Activated B cell treated with CpG ODN at 0.5 μM for 24 hours (primary cell): ENCODE measurements at regions not wholly inside any gene's neighbourhood (a gene's known extent, or its start where the extent isn't known, plus 50 kb on each side); places are given as distances from the start of the nearest gene placed in this dataset.

ENCODE experiments used
- ATAC-seq: fragments of 200-7000 bp; cut with Tn5 transposase; one replicate; pipeline ENCODE4 v1.10.0; 2021; ENCODE audit warnings: low read depth, mild to moderate bottlenecking, moderate library complexity
- CTCF ChIA-PET: fragments of 350-600 bp; sonication (Branson Sonifier 250); formaldehyde crosslinking; loops from one replicate; lab custom pipeline; 2021; ENCODE audit warnings: antibody characterized with exemption; lab: Charles Lee
- POLR2A ChIA-PET: fragments of 350-600 bp; sonication (Branson Sonifier 250); formaldehyde crosslinking; loops from one replicate; lab custom pipeline; 2021; ENCODE audit warnings: antibody characterized with exemption; lab: Charles Lee
- DNase-seq: peaks from one replicate; pipeline ENCODE4 v3.0.0; 2022
- H3K27ac Mint-ChIP-seq: one replicate; pipeline ENCODE4 v1.8.0; 2020; ENCODE audit warnings: mixed read lengths
- H3K27me3 Mint-ChIP-seq: one replicate; pipeline ENCODE4 v1.8.0; 2021; ENCODE audit warnings: mixed read lengths
- H3K36me3 Mint-ChIP-seq: one replicate; pipeline ENCODE4 v1.8.0; 2021; ENCODE audit warnings: low read depth, mixed read lengths
- H3K4me1 Mint-ChIP-seq: one replicate; pipeline ENCODE4 v1.8.0; 2021; ENCODE audit warnings: mixed read lengths
- H3K4me3 Mint-ChIP-seq: one replicate; pipeline ENCODE4 v1.8.0; 2020; ENCODE audit warnings: mild to moderate bottlenecking, mixed read lengths
- H3K9me3 Mint-ChIP-seq: one replicate; pipeline ENCODE4 v1.8.0; 2020; ENCODE audit warnings: mixed read lengths
- intact Hi-C: fragments of 100-400 bp; cut with micrococcal nuclease; formaldehyde crosslinking; loops from one replicate; pipeline ENCODE4 v1.15.1; 2024
- TF ChIP-seq, protein P1 (sequence below): fragments of 200-600 bp; IDR thresholded peaks from one replicate; pipeline ENCODE4 v1.8.0; 2022; ENCODE audit warnings: antibody characterized with exemption, mild to moderate bottlenecking

DNA sequence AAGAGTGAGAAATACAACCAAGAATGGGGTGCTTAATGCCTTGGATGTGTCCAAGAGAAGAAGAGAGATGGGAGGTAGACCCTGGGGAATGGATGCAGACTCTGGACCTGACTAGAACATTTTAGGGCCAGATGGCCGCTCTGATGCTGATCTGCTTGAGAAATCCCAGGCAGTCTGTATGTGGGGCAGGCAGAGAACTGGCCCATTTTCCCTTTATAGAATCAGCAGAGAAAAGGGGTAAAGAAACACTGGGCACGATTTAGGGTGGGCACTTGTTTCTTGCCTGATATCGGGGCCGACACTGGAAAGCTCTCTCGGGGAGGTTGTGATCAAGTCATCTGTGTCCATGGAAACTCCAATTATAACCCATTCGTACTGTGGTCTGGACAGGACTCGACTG is 118.5 kb upstream of the FSTL4 start:
- CTCF ChIA-PET: no interaction called here
- Mint-ChIP-seq H3K9me3 (peaks cover 6% of the 10 kb centered on the region), H3K27me3 (peaks cover 7% of the 10 kb centered on the region), H3K27ac (no peak overlapping the region), H3K36me3 (no peaks in the 10 kb centered on the region), H3K4me1 (no peaks in the 10 kb centered on the region), H3K4me3 (no peak overlapping the region)
- TF ChIP-seq, protein P1, sequence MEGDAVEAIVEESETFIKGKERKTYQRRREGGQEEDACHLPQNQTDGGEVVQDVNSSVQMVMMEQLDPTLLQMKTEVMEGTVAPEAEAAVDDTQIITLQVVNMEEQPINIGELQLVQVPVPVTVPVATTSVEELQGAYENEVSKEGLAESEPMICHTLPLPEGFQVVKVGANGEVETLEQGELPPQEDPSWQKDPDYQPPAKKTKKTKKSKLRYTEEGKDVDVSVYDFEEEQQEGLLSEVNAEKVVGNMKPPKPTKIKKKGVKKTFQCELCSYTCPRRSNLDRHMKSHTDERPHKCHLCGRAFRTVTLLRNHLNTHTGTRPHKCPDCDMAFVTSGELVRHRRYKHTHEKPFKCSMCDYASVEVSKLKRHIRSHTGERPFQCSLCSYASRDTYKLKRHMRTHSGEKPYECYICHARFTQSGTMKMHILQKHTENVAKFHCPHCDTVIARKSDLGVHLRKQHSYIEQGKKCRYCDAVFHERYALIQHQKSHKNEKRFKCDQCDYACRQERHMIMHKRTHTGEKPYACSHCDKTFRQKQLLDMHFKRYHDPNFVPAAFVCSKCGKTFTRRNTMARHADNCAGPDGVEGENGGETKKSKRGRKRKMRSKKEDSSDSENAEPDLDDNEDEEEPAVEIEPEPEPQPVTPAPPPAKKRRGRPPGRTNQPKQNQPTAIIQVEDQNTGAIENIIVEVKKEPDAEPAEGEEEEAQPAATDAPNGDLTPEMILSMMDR: no peak
- DNase-seq (no peak), ATAC-seq (no peak)
- intact Hi-C loops: no loop called here
- POLR2A ChIA-PET: no interaction called here

DNA sequence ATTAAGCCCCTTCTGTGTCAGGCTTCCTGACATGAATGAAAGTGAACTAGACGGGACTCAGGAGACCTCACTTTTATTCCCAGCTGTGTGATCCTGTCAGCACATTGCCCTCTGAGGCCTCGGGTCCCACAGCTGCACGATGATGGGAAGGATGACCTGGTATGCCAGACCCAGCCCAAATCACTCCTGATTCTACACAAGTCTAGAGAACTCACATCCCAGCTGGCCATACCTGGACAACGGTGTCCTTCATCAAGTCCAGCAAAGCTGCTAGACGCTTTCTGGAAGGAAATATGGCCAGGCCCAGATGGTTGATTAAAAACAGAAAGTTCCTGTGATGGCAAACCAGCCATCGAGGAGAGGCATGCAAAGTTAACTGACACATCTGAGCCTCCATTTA is 118.0 kb upstream of the FSTL4 start:
- ChIA-PET CTCF (no interaction called here), POLR2A (no interaction called here)
- no peaks in the 10 kb centered on the region for H3K36me3 Mint-ChIP-seq
- TF ChIP-seq, protein P1: no peak
- no peaks in the 10 kb centered on the region for H3K4me1 Mint-ChIP-seq
- intact Hi-C loops: no loop called here
- no peak for ATAC-seq
- DNase-seq: no peak
- H3K4me3 Mint-ChIP-seq: no peak overlapping the region
- H3K27ac Mint-ChIP-seq: no peak overlapping the region
- H3K9me3 Mint-ChIP-seq: peaks cover 6% of the 10 kb centered on the region
- peaks cover 7% of the 10 kb centered on the region for H3K27me3 Mint-ChIP-seq

DNA sequence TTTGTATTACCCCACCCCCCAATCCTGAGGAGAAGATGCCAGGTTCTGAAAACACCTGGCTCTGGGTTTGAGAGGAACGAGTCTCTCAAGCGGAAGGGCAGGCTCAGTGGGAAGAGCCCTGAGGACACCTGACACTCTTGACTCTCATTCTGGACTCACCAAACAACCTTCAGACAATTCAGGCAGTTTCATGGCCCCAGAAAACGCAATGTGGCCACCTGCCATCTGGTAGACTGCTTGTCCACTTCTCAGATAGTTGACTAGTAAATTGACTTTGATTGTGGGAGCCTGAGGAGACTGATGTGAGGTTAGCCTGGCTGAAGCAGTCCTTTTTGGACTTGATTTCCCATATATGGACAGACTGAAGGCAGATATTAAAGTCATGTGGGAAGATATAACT is 117.5 kb upstream of the FSTL4 start:
- Mint-ChIP-seq H3K27me3 (peaks cover 11% of the 10 kb centered on the region), H3K36me3 (no peaks in the 10 kb centered on the region), H3K4me3 (no peak overlapping the region), H3K9me3 (peaks cover 6% of the 10 kb centered on the region), H3K4me1 (no peaks in the 10 kb centered on the region), H3K27ac (no peak overlapping the region)
- ATAC-seq: no peak
- CTCF ChIA-PET: no interaction called here
- TF ChIP-seq, protein P1: no peak
- POLR2A ChIA-PET: no interaction called here
- DNase-seq: no peak
- intact Hi-C loops: no loop called here

DNA sequence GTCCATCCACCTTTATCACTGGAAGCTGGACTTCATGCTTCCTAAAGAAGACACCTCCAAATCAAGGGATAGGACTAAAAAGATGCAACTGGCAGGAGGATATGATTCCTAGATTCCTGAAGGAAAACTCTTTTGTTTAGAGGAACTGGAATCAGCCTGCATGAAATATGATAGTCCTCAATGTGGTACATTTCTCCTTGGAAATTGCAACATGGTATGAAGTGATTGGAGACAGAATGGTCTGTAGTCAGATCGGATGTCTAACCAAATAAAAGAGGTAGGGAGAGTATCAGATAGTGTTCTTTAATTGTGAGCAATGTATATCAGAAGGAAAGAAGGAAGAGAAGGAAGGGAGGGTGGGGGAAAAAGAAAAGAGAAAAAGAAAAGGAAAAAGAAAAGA is 116.1 kb upstream of the FSTL4 start:
- CTCF ChIA-PET: no interaction called here
- no peak overlapping the region for H3K4me3 Mint-ChIP-seq

DNA sequence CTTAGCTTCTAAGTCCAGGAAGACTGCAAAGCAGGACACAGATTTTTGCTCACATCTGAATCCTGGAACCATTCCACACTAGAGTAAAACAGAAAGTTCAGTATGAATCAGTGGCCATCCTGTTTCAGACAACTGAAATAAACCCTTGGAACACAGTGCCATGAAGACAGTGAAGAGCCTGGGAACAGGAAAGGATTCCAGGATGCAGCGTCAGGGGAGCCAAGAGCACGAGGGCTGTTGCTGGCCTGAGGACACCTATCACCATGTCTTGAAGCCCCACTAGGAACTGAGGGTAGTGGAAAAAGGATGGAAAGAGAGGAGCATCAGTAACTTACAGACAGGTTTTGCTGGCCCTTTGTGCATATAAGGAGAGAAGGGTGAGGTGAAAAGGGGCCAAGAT is 115.3 kb upstream of the FSTL4 start:
- H3K27ac Mint-ChIP-seq: no peak overlapping the region
- ATAC-seq: no peak
- CTCF ChIA-PET: no interaction called here
- peaks cover 11% of the 10 kb centered on the region for H3K27me3 Mint-ChIP-seq
- POLR2A ChIA-PET: no interaction called here
- intact Hi-C loops: no loop called here
- TF ChIP-seq, protein P1: no peak
- DNase-seq: no peak
- H3K4me1 Mint-ChIP-seq: no peaks in the 10 kb centered on the region
- no peak overlapping the region for H3K4me3 Mint-ChIP-seq
- H3K36me3 Mint-ChIP-seq: no peaks in the 10 kb centered on the region
- peaks cover 9% of the 10 kb centered on the region for H3K9me3 Mint-ChIP-seq

More for the DNA sequence above, 116.1 kb upstream of the FSTL4 start:
- POLR2A ChIA-PET: no interaction called here
- Mint-ChIP-seq H3K9me3 (peaks cover 6% of the 10 kb centered on the region), H3K27ac (no peak overlapping the region), H3K27me3 (peaks cover 11% of the 10 kb centered on the region), H3K4me1 (no peaks in the 10 kb centered on the region), H3K36me3 (no peaks in the 10 kb centered on the region)
- ATAC-seq (no peak), DNase-seq (no peak)
- TF ChIP-seq, protein P1: no peak
- intact Hi-C loops: no loop called here
